HG02610 (cell line): ENCODE measurements at regions not wholly inside any gene's neighbourhood (a gene's known extent, or its start where the extent isn't known, plus 50 kb on each side); places are given as distances from the start of the nearest gene placed in this dataset.
"Not testable (repeated sequence)": the region's sequence is repeated elsewhere in the genome, so short reads cannot be mapped to it uniquely, and the experiment has no call there.

Experiments used
- ATAC-seq: cut with Tn5 transposase; IDR thresholded peaks from one replicate; pipeline ENCODE4 v1.9.1; 2021; ENCODE audit warnings: mild to moderate bottlenecking, moderate library complexity; ENCODE audit not compliant: unreplicated experiment

DNA sequence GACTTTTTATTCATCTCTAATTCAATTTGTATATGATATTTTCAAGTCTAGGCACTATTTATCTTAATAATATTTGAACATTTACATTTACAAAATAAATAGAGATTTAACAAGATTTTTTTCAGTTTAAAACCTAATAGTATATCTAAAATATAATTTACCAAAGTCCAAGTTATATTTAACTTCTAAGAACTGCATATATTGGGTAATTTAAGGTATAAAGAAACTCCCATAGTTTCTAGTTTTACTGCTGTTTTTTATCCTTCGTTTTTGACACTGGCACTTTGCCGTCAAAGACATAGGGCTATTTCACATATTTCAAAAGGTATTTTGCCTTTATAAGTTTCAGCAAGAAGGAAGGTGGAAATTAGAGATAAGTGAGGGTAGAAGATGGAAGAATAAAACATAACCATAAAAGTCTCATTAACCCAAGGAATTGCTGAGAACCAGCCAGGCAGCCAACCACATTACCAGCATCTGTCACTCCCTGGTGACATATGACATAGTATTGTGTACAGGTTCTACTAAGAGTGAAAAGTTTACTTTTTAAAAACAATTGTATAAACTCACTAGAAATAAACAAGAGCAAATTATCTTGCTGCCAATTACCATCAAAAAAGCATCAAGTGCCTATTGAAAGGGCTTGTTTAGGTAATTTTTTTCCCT is 251.5 kb downstream of the NSUN3 start:
- no peak for ATAC-seq

GRCh38 chr3:94317017-94317416 is 254.2 kb downstream of the NSUN3 start:
- ATAC-seq = no peak

- no peak for ATAC-seq
Measured at GRCh38 chr3:94323596-94323995, 260.7 kb downstream of the NSUN3 start.

GRCh38 chr3:94331831-94332230 is 269.0 kb downstream of the NSUN3 start:
- ATAC-seq = no peak

DNA sequence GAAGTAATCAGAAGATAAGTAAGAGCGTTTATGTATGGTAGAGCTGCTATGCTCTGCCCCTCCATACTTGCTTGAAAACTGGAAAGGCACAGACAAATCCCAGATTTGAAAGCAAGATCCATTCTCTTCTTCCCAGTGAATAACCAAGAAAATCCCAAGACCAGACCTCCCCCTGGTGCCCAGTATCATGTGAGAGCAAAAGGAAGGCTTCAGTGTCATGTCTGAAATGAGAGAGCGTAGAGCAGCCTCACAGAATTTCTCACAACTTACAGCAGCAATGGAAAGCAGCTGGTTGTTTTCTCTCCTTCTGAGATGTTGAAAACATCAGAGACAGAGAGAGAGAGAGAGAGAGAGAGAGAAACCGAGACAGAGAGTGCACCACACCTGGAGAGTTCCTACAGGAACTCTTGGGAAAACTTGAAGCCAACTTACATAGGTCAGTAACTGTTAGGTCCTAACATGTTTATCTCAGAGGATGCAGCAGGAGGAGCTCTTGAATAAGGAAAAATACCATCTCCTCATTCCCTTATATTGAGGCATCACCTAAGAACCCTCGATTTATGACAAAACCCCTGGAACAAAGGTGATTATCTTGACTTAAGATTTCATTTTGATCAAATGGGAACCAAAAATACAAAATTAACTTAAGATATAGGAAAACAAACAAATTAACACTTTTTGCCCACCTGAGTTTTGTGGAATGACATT is 273.3 kb downstream of the NSUN3 start:
- ATAC-seq = peak; percentile 39

DNA sequence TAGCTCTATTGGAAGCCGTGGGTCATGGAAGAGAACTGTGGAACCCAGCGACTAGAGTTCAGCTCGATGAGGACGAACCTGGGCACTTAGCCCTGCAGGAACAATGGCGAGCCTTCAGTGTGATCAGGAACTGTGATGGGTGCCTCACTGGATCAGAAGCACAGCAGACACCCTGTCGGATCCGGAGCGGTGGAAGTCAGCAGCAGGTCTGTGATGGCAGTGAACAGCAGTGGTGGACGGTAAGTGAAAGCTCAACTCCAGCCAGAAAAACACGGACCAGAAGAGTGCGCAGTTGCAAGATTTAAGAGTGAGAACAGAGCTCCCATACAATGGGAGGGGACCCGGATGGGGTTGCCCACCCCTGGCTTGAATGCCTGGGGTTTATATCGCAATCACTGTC is 282.2 kb downstream of the NSUN3 start:
- no peak for ATAC-seq

- ATAC-seq = no peak
Measured at GRCh38 chr3:94349310-94349878, 286.5 kb downstream of the NSUN3 start.

GRCh38 chr3:94356581-94356980 is 293.7 kb downstream of the NSUN3 start:
- no peak for ATAC-seq

- no peak for ATAC-seq
Measured at GRCh38 chr3:94359996-94360395, 297.1 kb downstream of the NSUN3 start.

DNA sequence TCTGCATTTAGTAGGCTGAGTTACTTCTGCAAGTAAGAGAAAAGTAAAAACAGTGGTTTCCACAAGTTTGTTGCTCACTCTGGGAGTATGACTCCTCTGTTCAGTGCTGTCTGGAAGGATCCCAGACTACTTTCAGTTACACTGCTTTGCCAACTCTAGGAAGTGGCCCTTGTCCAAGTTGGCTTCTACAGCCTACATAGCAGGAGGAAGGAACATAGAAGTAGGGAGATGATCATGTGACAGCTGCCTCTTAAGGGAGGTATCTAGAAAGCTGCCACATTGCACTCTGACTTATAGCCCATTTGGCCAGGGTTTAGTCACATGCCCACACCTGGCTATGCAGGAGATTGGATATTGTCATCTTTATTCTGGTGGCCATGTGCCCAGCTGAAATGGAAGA is 298.1 kb downstream of the NSUN3 start:
- no peak for ATAC-seq

GRCh38 chr3:94362393-94362792 is 299.5 kb downstream of the NSUN3 start:
- ATAC-seq = no peak

DNA sequence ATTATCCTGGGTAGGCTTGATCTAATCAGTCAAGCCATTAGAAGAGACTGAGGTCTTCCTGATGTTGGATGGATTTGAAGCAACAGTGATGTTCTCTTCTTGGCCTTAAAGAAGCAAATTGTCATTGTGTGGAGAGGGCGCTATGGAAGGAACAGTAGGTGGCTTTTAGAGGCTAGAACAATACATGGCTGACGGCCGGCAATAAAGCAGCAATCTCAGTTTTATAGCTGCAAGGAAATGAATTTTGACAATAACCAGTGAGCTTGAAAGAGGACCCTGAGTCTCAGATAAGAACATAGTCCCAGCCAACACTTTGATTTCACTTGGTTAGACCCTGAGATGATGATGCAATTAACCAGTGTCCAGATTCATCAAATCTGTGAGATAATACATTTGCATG is 302.1 kb downstream of the NSUN3 start:
- ATAC-seq = no peak

- no peak for ATAC-seq
Measured at GRCh38 chr3:94372026-94372425, 309.2 kb downstream of the NSUN3 start.

GRCh38 chr3:94373456-94373855 is 310.6 kb downstream of the NSUN3 start:
- ATAC-seq = no peak

GRCh38 chr3:94374439-94375161 is 311.7 kb downstream of the NSUN3 start:
- ATAC-seq = no peak

DNA sequence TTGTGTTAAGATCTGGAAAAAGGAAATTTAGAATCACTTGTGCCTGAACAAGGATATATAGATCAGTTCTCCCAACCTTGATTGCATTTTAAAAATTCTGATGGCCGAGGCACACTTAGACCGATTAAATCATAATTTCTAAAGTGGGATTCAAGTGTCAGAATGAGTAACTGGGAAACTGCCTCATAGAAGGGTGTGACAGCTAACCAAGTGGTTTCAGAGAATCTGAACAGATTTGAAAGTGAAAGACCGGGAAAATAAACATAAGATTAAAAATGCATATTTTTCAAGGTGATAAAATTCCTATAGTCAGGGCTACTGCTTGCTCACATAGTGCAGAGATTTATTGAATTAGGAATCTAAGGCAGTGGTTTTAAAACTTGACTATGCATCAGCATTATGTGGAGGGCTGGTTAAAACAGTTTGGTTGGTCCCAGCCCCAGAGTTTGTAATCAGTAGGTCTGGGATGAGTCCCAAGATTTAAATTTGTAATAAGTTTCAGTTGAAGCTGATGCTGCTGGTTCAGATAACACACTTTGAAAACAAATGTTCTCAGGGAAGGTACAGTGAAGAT is 314.3 kb downstream of the NSUN3 start:
- ATAC-seq = not testable (repeated sequence)

GRCh38 chr3:94377863-94378262 is 315.0 kb downstream of the NSUN3 start:
- not testable (repeated sequence) for ATAC-seq

GRCh38 chr3:94378322-94378721 is 315.5 kb downstream of the NSUN3 start:
- ATAC-seq = no peak

DNA sequence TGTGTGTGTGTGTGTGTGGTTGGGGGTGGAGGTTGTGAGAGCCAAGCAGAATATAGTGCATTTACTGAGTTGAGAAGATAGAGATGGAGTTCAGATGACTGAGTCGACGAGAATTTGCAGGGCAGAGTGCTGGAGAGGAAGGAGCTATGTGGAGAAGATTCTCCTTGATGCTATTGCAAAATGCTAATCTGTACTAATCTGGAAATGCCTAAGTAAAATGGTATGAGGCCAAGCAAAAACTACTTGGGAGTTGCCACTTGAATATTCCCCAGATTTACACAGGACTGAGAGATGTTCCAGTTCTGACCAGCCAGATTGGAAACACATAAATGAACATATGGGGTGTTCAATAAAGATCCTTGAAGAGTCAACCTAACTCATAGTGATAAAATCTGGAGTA is 316.4 kb downstream of the NSUN3 start:
- ATAC-seq = no peak

GRCh38 chr3:94394885-94395284 is 332.0 kb downstream of the NSUN3 start:
- no peak for ATAC-seq

DNA sequence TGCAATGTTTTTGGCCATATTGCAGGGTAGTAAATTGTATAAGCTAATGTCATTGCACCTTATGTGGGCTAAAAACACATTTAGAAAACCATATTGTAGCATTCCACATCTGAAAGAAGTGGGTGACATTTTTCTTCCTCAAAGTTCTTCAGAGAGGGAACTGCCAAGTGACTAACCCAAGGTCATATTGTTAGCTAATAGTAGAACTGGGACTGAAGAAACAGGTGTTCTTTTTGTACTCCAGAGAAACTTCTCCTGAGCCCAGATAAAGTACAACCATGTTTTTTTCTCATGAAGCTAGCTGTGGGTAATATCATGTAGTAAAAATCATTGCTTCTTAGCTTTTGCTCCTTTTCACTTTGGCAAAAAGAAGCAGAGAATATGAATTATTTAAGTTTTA is 333.0 kb downstream of the NSUN3 start:
- no peak for ATAC-seq
